Panc1 (cell line): ENCODE measurements at regions not wholly inside any gene's neighbourhood (a gene's known extent, or its start where the extent isn't known, plus 50 kb on each side); places are given as distances from the start of the nearest gene placed in this dataset.
"Not testable (repeated sequence)": the region's sequence is repeated elsewhere in the genome, so short reads cannot be mapped to it uniquely, and the experiment has no call there.

Source experiments
- ATAC-seq: fragments of 200-7000 bp; cut with Tn5 transposase; 2 replicates; pipeline ENCODE4 v1.9.1; 2020; ENCODE audit warnings: mild to moderate bottlenecking, moderate library complexity
- BruUV-seq: library from RNA; stranded (reverse); fragments of 400-500 nt; replicated peaks from 2 replicates; lab custom pipeline; 2021; lab: Mats Ljungman, UMichigan
- CTCF ChIA-PET: fragments of 300-600 bp; sonication (Branson Sonifier 250); formaldehyde crosslinking; loops from one replicate; lab custom pipeline; 2022; ENCODE audit warnings: antibody characterized with exemption; lab: Charles Lee
- POLR2A ChIA-PET: fragments of 300-600 bp; sonication (Branson Sonifier 250); formaldehyde crosslinking; loops from one replicate; lab custom pipeline; 2022; ENCODE audit warnings: antibody characterized with exemption; lab: Charles Lee
- DNase-seq: peaks from one replicate; pipeline ENCODE4 v3.0.0-alpha.2; 2010; ENCODE audit warnings: low read depth, low spot score
- H3K27ac ChIP-seq: 2 replicates; pipeline ENCODE4 v1.5.1; 2011; ENCODE audit warnings: mild to moderate bottlenecking, low read length, inconsistent platforms
- H3K27me3 ChIP-seq: fragments of 200-500 bp; sonication (Bioruptor generic); 2 replicates; pipeline ENCODE4 v1.6.0; 2014; ENCODE audit warnings: low read length, inconsistent platforms; ENCODE audit not compliant: control insufficient read depth, insufficient read depth
- H3K36me3 ChIP-seq: fragments of 200-500 bp; sonication (Bioruptor generic); 2 replicates; pipeline ENCODE4 v1.5.1; 2014; ENCODE audit warnings: inconsistent platforms, mild to moderate bottlenecking, low read length, moderate library complexity; ENCODE audit not compliant: control insufficient read depth, insufficient read depth
- H3K4me1 ChIP-seq: 2 replicates; pipeline ENCODE4 v1.5.1; 2011; ENCODE audit warnings: inconsistent platforms, mild to moderate bottlenecking, low read length, moderate library complexity; ENCODE audit not compliant: control insufficient read depth, insufficient read depth
- H3K4me3 ChIP-seq, 2 experiments: 2 replicates each; pipeline ENCODE4 v1.5.1; 2011 to 2012; ENCODE audit warnings: low read depth in 2 of 2, low read length in 2 of 2, mild to moderate bottlenecking in 2 of 2, inconsistent platforms in 1 of 2, moderate library complexity in 1 of 2
- H3K9me3 ChIP-seq: fragments of 200-500 bp; sonication (Bioruptor generic); 2 replicates; pipeline ENCODE4 v1.5.1; 2014; ENCODE audit warnings: low read depth, mild to moderate bottlenecking, inconsistent platforms, low read length, moderate library complexity; ENCODE audit not compliant: control insufficient read depth, insufficient read depth
- REST ChIP-seq, 2 experiments: IDR thresholded peaks; 2 replicates each; pipeline ENCODE4 v1.6.1; 2011 to 2012; ENCODE audit warnings: low read depth in 2 of 2, control low read depth in 1 of 2, low read length in 1 of 2, mild to moderate bottlenecking in 1 of 2, moderate library complexity in 1 of 2; ENCODE audit not compliant: insufficient read depth in 1 of 2
- in situ Hi-C: cut with HindIII; loops from 2 replicates; pipeline ENCODE4 v1.10.0; 2016; ENCODE audit warnings: low sequenced_read_pairs, low pct_unique_long_range_greater_than_20kb
- intact Hi-C: fragments of 100-400 bp; cut with micrococcal nuclease; formaldehyde crosslinking; loops from one replicate; pipeline ENCODE4 v1.10.0; 2022; ENCODE audit not compliant: unreplicated experiment

GRCh38 chr3:125697979-125698640 lies 102.8 kb upstream of the OSBPL11 start:
- CTCF ChIA-PET, intact Hi-C loops, ATAC-seq, H3K36me3 ChIP-seq, BruUV-seq, H3K27me3 ChIP-seq, H3K4me1 ChIP-seq, in situ Hi-C loops, H3K4me3 ChIP-seq, H3K27ac ChIP-seq, POLR2A ChIA-PET, H3K9me3 ChIP-seq, DNase-seq: not testable (repeated sequence)

DNA sequence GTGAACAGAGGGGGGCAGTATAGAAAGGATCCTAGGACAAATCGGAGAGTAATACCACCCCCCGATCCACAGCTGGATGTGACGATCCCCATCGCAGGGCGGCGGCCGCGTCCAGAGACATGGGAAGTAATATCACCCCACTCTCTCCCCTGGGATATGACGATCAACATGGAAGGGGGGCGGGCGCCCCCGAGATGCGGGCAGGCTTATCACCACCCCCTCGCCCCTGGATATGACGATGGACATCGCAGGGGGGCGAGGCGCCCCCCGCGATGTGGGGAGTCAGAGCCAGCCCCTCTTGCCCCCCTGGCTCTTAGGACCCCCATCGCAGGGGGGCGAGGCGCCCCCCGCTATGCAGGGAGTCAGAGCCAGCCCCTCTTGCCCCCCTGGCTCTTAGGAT lies 120.4 kb upstream of the OSBPL11 start:
- H3K4me1 ChIP-seq = 0 out of 2 replicates have a peak, but pooled peaks cover 3% of the 10 kb centered on the region
- H3K27ac ChIP-seq = no peak overlapping the region
- no peaks in the 10 kb centered on the region; the same call in 1 of the 2 replicates for H3K27me3 ChIP-seq
- intact Hi-C loops (no loop called here), in situ Hi-C loops (no loop called here)
- no peak for ATAC-seq
- TF ChIP-seq REST (IDR thresholded peaks at IDR 0.05; ENCODE audit: insufficient read depth in 1 of 2, low read depth in 2 of 2, low read length in 1 of 2) = no peak
- no TSS peak for BruUV-seq
- no peak for DNase-seq
- H3K36me3 ChIP-seq = no peaks in the 10 kb centered on the region
- no peak overlapping the region for H3K4me3 ChIP-seq
- CTCF ChIA-PET = no interaction called here
- H3K9me3 ChIP-seq = no peaks in the 10 kb centered on the region
- POLR2A ChIA-PET = no interaction called here

- POLR2A ChIA-PET = not testable (repeated sequence)
Measured at GRCh38 chr3:125732151-125732550, 136.9 kb upstream of the OSBPL11 start.

DNA sequence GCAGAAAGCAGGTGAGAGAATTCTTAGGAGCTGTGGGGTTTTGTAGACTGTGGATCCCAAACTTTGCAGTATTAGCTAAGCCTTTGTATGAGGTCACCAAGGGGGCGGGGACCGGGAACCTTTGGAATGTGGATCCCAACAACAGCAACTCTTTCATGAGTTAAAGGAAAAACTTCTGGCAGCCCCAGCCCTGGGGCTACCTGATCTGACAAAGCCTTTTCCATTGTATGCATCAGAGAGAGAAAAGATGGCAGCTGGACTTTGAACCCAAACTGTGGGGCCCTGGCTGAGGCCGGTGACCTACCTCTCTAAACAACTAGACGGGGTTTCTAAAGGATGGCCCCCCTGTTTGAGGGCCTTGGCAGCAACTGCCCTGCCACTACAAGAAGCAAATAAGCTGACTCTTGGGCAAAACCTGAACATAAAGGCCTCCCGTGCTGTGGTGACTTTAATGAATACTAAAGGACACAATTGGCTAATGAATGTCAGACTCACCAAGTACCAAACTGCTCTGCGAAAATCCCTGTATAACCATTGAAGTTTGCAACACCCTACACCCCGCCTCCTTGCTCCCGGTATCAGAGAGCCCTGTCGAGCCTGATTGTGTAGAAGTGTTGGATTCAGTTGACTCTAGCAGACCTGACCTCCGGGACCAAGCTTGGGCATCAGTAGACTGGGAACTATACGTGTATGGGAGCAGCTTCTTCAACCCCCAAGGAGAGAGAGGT lies 146.9 kb upstream of the OSBPL11 start:
- ATAC-seq, H3K27ac ChIP-seq, H3K9me3 ChIP-seq, H3K4me1 ChIP-seq, BruUV-seq, H3K36me3 ChIP-seq, intact Hi-C loops, H3K27me3 ChIP-seq, in situ Hi-C loops, CTCF ChIA-PET, DNase-seq, H3K4me3 ChIP-seq, POLR2A ChIA-PET: not testable (repeated sequence)

More at GRCh38 chr3:125732151-125732550, 136.9 kb upstream of the OSBPL11 start:
- H3K36me3 ChIP-seq, intact Hi-C loops, H3K4me3 ChIP-seq, H3K27ac ChIP-seq, DNase-seq, BruUV-seq, in situ Hi-C loops, ATAC-seq, H3K9me3 ChIP-seq, H3K27me3 ChIP-seq, CTCF ChIA-PET, H3K4me1 ChIP-seq: not testable (repeated sequence)
